ENCODE measurements at regions not wholly inside any gene's neighbourhood (a gene's known extent, or its start where the extent isn't known, plus 50 kb on each side); places are given as distances from the start of the nearest gene placed in this dataset.
"Not testable (repeated sequence)": the region's sequence is repeated elsewhere in the genome, so short reads cannot be mapped to it uniquely, and the experiment has no call there.

- TF ChIP-seq CTCF (conservative IDR thresholded peaks at IDR 0.05; ENCODE audit: low read depth, low read length): peak; percentile 49
- TF ChIP-seq EZH2 (IDR thresholded peaks at IDR 0.05; ENCODE audit: borderline replicate concordance, low read depth, low read length, poor library complexity, severe bottlenecking): not testable (repeated sequence)
Observed at GRCh38 chr14:106373653-106374110, 847.3 kb downstream of the TMEM121 start.
